Breast epithelium (tissue), 3 donors: ENCODE measurements at regions not wholly inside any gene's neighbourhood (a gene's known extent, or its start where the extent isn't known, plus 50 kb on each side); places are given as distances from the start of the nearest gene placed in this dataset.

Source experiments
- CTCF ChIP-seq, 3 donors: fragments of 450-650 bp; IDR thresholded peaks; one replicate each; pipeline ENCODE4 v1.5.1; 2016 to 2017; ENCODE audit warnings: antibody characterized with exemption in 3 of 3, mild to moderate bottlenecking in 3 of 3, moderate library complexity in 3 of 3
- POLR2A ChIP-seq: fragments of 450-650 bp; IDR thresholded peaks from one replicate; pipeline ENCODE4 v1.6.1; 2016; ENCODE audit warnings: antibody characterized with exemption, mild to moderate bottlenecking, moderate library complexity

GRCh38 chr7:68384581-68384980 lies 1213.7 kb upstream of the AUTS2 start:
- TF ChIP-seq CTCF (IDR thresholded peaks at IDR 0.05) = no peak
- TF ChIP-seq POLR2A = no peak
